Parathyroid adenoma (tissue), 2 donors: ENCODE measurements at regions not wholly inside any gene's neighbourhood (a gene's known extent, or its start where the extent isn't known, plus 50 kb on each side); places are given as distances from the start of the nearest gene placed in this dataset.

ENCODE experiments used
- H2AFZ ChIP-seq: fragments of 300-600 bp; sonication (generic); one replicate; pipeline ENCODE4 v1.7.0; 2017; ENCODE audit warnings: antibody characterized with exemption, mild to moderate bottlenecking
- H3K27ac ChIP-seq: fragments of 300-600 bp; sonication (generic); one replicate; pipeline ENCODE4 v1.7.0; 2017
- H3K27me3 ChIP-seq: fragments of 300-600 bp; sonication (generic); one replicate; pipeline ENCODE4 v1.7.0; 2017; ENCODE audit warnings: low read length; ENCODE audit not compliant: control insufficient read depth, insufficient read depth
- H3K36me3 ChIP-seq: fragments of 300-600 bp; sonication (generic); one replicate; pipeline ENCODE4 v1.7.0; 2017; ENCODE audit warnings: low read length; ENCODE audit not compliant: control insufficient read depth, insufficient read depth
- H3K4me1 ChIP-seq: fragments of 300-600 bp; sonication (generic); one replicate; pipeline ENCODE4 v1.7.0; 2017; ENCODE audit warnings: control low read depth
- H3K4me2 ChIP-seq: fragments of 300-600 bp; sonication (generic); one replicate; pipeline ENCODE4 v1.7.0; 2017; ENCODE audit warnings: low read length
- H3K4me3 ChIP-seq: fragments of 300-600 bp; sonication (generic); one replicate; pipeline ENCODE4 v1.7.0; 2017; ENCODE audit warnings: low read depth, low read length
- H3K79me2 ChIP-seq: fragments of 300-600 bp; sonication (generic); one replicate; pipeline ENCODE4 v1.7.0; 2017; ENCODE audit warnings: control low read depth
- H3K9ac ChIP-seq: fragments of 300-600 bp; sonication (generic); one replicate; pipeline ENCODE4 v1.7.0; 2017; ENCODE audit warnings: mild to moderate bottlenecking
- H3K9me3 ChIP-seq: fragments of 300-600 bp; sonication (generic); one replicate; pipeline ENCODE4 v1.7.0; 2017; ENCODE audit warnings: low read length; ENCODE audit not compliant: control insufficient read depth
- TF ChIP-seq, protein P1 (sequence below): fragments of 300-600 bp; sonication (generic); IDR thresholded peaks from one replicate; pipeline ENCODE4 v1.7.0; 2017; ENCODE audit warnings: antibody characterized with exemption, mild to moderate bottlenecking
- donor health status: primary hyperparathyroidism.

DNA sequence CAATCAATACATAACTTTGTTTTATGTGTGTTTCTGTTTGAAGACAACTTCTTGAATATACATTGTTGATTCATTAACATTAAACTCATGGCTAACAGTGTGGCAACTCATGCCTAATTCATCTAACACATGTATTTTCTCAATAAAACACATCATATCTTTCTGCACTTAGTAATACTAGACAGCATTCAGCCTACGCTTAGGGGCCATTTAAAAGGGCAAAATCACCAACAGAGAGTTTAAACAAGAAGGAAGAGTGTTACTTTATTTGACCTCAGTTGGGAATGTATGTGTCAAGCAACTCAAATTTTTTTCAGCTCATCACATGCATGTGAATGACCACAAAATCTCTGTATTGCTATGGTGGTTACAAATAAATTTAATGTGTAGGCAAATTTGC, 128.8 kb upstream of the AADACL2 start:
- Histone ChIP-seq H3K4me2 (no peak overlapping the region), H3K79me2 (no peaks in the 10 kb centered on the region), H2AFZ (no peak overlapping the region), H3K27ac (no peak overlapping the region), H3K4me3 (no peak overlapping the region), H3K9ac (no peak overlapping the region), H3K27me3 (no peaks in the 10 kb centered on the region), H3K36me3 (no peaks in the 10 kb centered on the region), H3K4me1 (no peaks in the 10 kb centered on the region), H3K9me3 (no peaks in the 10 kb centered on the region)
- TF ChIP-seq, protein P1, sequence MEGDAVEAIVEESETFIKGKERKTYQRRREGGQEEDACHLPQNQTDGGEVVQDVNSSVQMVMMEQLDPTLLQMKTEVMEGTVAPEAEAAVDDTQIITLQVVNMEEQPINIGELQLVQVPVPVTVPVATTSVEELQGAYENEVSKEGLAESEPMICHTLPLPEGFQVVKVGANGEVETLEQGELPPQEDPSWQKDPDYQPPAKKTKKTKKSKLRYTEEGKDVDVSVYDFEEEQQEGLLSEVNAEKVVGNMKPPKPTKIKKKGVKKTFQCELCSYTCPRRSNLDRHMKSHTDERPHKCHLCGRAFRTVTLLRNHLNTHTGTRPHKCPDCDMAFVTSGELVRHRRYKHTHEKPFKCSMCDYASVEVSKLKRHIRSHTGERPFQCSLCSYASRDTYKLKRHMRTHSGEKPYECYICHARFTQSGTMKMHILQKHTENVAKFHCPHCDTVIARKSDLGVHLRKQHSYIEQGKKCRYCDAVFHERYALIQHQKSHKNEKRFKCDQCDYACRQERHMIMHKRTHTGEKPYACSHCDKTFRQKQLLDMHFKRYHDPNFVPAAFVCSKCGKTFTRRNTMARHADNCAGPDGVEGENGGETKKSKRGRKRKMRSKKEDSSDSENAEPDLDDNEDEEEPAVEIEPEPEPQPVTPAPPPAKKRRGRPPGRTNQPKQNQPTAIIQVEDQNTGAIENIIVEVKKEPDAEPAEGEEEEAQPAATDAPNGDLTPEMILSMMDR, result no peak

DNA sequence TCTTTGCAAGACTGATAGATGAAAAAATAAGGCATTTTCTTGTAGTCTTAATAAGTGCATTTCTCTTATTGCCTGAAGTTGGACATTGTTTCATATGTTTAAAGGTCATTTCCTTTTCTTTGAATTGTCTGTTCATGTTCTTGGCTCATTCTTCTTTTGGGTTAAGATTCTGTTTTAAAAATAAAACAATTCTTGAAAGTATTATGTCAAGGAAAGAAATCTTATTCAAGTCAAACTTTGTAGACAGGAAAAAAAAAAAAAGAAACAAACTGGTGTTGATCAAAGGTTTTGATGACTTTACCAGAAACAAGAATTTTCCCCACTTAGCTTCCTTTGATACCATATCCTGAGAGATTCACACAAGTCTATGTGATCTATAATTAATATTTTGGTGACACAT, 132.9 kb upstream of the AADACL2 start:
- Histone ChIP-seq H3K27ac (no peak overlapping the region), H2AFZ (no peak overlapping the region), H3K4me3 (no peak overlapping the region), H3K79me2 (no peaks in the 10 kb centered on the region), H3K9me3 (no peaks in the 10 kb centered on the region), H3K27me3 (no peaks in the 10 kb centered on the region), H3K4me2 (no peak overlapping the region), H3K4me1 (no peaks in the 10 kb centered on the region), H3K9ac (no peak overlapping the region), H3K36me3 (no peaks in the 10 kb centered on the region)
- TF ChIP-seq, protein P1, result no peak

DNA sequence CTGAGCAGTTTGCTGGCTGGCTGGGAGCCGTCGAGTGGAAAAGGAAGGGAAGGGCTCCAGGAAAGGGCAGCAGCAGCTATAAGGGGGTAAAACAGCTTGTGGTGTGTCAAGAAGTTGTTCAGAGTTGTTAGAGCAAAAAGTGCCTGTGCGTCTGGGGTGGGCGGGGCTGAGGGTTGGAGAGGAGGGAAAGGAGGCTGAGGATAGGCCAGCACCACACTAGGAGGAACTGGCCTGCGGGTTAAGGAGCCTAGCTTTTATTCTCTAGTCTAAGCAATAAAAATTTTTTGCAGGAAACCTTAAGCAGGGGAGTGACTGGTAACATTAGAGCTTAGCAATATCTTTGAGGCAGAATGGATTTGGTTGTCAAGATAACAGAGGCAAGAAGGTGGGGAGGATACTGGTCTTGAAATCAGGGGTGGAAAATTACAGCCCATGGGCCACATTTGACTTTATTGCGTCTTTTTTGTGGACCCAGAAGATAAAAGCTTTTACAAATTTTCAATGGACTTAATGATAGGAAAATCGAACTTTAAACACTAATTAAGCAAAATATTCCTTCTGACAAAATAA, 134.5 kb upstream of the AADACL2 start:
- Histone ChIP-seq H3K4me1 (no peaks in the 10 kb centered on the region), H3K4me2 (no peak overlapping the region), H3K79me2 (no peaks in the 10 kb centered on the region), H3K4me3 (no peak overlapping the region), H3K27me3 (no peaks in the 10 kb centered on the region), H3K36me3 (no peaks in the 10 kb centered on the region), H3K27ac (no peak overlapping the region), H3K9ac (no peak overlapping the region), H3K9me3 (no peaks in the 10 kb centered on the region), H2AFZ (no peak overlapping the region)
- TF ChIP-seq, protein P1, result no peak

DNA sequence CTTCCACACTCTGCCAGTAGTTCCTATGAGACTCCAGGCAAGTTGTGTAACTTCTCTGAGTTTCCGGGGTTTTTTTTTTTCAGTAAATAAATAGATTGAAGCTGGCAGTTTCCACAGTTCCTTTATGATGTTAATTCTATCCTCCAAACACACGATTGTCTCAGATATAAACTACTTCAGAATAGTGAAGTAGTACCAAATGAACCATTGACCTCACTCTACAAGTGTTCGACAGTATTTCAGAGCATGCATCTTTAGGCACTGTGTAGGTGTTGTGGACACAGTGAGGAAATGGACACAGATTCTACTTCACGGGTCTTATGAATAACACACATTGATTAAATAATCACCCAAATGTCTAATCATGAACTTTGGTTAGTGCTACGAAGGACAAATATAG, 136.1 kb upstream of the IGSF10 start:
- H2AFZ ChIP-seq, result no peak overlapping the region
- TF ChIP-seq, protein P1, result no peak
- no peak overlapping the region for H3K9ac ChIP-seq
- H3K4me3 ChIP-seq, result no peak overlapping the region
- H3K9me3 ChIP-seq, result no peaks in the 10 kb centered on the region
- no peak overlapping the region for H3K27ac ChIP-seq
- H3K4me2 ChIP-seq, result no peak overlapping the region
- H3K79me2 ChIP-seq, result no peaks in the 10 kb centered on the region
- H3K4me1 ChIP-seq, result no peaks in the 10 kb centered on the region
- no peaks in the 10 kb centered on the region for H3K27me3 ChIP-seq
- no peaks in the 10 kb centered on the region for H3K36me3 ChIP-seq

DNA sequence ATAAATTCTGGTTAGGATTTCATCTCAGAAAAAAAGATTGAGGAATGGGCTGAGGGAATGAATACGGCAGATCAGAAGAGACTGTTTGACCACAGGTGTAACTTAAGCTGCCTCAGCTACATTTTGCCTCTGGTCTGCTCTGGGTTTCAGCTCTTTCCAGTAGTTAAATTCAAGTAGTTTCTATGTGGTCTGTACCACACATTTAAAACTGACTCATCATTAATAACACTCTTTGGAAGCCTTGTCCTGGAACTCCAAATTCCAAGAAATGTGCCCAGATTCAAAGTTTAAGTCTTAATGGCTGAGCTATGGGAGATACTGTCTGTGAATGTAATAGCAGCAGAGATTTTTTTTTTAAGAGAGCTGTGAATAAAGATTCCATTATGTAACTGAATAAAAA, 133.1 kb upstream of the IGSF10 start:
- Histone ChIP-seq H3K9me3 (no peaks in the 10 kb centered on the region), H3K27ac (no peak overlapping the region), H3K36me3 (no peaks in the 10 kb centered on the region), H3K79me2 (no peaks in the 10 kb centered on the region), H3K9ac (no peak overlapping the region), H3K4me2 (no peak overlapping the region), H2AFZ (no peak overlapping the region), H3K27me3 (no peaks in the 10 kb centered on the region), H3K4me1 (no peaks in the 10 kb centered on the region), H3K4me3 (no peak overlapping the region)
- TF ChIP-seq, protein P1, result no peak
